SW480 (cell line): ENCODE measurements at regions not wholly inside any gene's neighbourhood (a gene's known extent, or its start where the extent isn't known, plus 50 kb on each side); places are given as distances from the start of the nearest gene placed in this dataset.
"Not testable (repeated sequence)": the region's sequence is repeated elsewhere in the genome, so short reads cannot be mapped to it uniquely, and the experiment has no call there.

Experiments used
- DNase-seq: peaks from one replicate; pipeline ENCODE4 v3.0.0-alpha.2; 2016; ENCODE audit warnings: low spot score

DNA sequence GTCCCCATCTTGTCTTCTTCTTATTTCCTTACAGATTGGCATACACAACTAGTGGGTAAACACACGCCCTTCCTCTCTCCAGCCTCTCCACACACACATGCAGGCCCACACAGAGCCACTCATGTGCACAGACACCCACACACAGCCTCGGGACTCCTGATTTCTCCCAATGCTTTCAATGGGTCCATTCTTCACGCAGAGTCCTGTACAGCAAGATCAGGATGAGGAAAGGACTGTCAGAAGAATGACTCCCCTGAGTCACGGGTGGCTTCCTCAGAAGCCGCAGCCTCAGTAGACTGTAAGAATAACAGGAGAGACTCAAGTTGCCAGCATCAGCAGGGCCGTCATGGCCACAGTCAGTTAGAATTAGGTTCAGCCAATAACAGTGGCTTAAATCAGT lies 109.1 kb upstream of the GLI2 start:
- no peak for DNase-seq

DNA sequence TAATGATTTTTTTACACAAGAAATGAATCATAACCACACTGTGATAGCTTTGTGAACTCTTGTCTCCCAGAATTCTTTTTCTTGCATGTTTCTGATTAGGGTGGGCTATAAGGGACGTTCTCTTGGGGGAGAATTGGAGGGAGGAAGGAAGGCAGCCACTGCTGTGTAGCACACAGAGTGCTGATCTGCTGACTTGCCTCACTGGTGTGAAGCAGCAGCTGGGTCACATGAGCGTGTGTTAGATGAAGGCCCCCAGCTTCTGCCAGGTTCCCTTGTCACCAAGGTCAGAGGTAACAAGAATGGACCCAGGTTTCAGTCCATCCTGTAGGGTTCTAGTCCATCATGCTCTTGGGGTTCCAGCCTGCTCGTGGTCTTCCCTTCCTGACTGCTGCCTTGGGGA lies 107.4 kb upstream of the GLI2 start:
- DNase-seq, result no peak

DNA sequence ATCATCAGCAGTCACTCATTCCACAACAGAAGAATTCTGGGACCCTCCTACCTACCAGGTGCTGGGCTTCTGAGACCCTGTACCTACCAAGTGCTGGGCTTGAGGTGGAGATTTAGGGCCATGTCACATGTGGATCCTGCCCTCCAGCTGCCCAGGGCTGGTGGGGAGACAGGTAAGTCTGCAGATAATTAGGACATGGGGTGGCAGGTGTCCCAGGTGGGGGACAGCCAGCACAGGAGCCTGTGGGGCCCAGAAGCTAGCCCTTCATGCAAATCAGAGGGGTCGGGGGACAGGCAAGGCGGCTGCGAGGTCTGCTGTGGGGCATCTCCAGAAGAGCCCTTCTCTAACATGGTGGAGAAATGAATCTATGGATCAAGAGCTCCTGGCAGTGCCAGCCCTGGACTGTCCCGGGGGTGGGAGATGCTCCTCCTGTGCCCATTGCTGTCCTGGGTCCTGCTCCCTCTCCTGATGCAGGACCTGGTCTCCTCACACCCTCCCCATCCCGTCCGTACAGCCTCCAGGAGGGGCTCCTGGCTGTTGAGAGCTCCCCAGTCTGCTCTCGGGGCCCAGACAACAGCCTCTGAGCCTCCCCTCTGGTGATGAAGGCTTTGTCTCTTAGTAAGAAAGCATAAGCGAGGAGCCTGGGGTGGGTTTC lies 106.3 kb upstream of the GLI2 start:
- no peak for DNase-seq

DNA sequence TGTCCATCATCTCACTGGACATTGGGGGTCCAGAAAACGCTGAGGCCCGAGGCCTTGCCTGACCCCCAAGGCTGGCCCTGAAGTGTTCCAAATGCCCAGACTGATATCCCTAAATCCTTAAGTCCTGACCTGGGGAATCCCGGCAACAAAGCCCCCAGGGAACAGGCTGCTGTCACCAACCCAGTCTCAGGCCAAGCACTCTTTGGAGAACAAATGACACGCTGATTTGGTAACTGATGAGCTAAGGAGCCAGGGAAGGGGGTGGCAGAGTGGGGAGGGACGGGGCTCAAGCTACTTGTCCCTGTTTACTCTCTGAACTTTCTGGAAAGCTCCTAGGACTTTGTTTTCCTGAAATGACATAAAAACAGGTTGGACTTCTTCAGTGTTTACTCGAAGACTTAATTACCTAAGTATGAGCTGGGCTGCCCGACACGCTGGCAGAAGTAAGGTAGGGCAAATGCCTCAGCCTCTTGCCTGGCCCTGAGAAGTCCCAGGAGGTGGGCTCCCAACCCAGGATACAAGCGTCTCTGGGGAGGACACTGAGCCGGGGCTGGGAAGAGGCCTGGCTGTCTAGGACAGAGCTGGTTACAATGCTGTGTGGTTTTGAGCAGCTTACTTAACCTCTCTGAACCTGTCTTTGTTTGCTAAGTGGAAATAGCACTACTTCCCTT lies 105.5 kb upstream of the GLI2 start:
- no peak for DNase-seq

DNA sequence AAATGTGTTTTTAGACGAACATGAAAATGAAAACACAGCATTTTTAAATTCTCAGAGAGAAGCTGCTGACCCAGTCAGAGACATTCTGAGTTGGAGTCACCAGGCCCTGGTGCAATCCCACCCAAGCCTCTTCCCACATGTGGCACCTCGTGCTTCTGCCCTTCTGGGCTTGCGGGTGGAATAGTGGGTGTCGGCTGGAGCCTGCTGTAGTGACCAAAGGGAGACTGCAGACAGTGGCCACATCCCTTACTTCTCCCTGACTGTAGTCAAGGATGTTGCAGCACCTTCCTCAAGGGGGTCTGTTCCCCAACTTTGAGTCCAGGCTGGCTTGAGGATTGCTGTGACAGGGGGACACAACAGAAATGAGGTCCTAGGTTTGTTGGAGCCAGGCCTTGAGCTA lies 104.4 kb upstream of the GLI2 start:
- no peak for DNase-seq

DNA sequence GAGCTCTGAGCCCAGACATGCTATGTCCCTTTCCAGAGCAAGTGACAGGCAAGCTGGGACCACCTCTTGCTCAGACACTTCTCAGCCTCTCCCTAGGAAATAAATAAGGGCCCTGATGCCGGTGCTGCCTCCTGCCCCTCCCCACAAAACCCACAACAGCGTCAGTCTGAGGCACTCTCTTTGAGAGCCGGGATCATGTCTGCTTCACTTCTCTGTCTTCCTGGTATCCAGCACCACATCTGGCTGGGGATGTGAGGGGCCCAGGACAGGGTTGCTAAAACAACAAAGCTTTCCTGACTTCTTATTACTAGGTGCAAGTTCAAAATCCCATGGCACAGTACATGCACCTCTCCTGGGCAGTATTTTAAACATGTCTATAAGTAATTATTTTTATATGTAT lies 103.9 kb upstream of the GLI2 start:
- DNase-seq, result no peak

DNA sequence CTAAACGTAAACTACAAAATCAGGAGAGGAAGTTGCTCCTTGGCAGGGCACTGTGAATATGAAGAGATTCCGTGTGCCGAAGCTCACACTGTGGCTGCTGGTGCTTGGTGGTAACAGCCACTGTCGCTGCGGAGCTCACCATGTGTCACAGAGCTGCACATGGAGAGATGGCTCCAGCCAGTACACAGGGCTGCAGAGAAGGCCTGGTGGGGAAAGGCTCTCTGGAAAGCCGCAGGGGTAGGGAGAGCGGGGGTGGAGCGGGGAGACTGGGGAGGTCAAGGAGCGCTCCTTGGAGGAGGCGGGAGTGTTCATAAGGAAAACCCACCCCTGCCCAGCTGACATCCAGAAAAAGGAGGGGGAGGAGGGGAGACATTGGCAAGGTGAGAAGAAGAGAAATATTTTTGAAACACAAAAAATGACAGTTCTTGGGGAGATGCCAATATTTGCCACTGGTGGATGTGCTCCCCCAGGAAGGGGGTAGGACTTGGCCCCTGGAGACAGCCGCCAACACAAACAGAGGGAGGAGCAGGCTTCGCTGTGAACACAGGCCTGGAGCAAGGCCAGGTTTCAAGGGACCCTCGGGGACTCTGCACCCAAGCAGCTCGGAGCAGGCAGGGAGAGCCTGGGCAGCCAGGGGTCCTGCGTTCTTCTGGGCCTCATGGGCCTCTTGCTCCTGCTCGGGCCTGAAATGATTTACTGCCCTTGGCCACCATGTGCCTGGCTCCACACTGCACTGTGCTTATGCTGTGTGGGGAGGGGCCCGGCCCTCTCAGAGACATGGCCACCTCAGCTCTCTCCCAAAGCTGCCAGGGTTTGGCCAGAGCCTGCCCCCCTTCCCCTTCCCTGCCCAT lies 102.6 kb upstream of the GLI2 start:
- no peak for DNase-seq

DNA sequence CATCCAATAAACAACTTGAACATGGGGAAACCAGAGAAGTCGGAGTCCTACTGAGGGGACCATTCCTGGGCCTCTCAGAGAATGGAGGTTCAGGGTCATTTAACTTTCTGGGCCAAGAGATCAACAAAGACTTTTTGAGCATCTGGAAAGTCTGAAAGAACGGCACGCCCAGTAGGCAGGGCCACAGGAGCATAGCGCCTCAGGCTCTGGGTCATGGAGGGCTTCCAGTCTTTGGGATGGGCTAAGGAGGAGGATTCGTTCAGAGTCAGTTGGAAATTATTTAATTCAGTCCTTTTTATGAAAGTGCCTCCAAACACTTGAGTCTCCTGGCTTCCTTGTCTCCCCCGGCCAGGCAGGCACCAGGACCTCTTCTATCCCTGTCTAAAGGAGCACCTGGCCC lies 101.1 kb upstream of the GLI2 start:
- no peak for DNase-seq

DNA sequence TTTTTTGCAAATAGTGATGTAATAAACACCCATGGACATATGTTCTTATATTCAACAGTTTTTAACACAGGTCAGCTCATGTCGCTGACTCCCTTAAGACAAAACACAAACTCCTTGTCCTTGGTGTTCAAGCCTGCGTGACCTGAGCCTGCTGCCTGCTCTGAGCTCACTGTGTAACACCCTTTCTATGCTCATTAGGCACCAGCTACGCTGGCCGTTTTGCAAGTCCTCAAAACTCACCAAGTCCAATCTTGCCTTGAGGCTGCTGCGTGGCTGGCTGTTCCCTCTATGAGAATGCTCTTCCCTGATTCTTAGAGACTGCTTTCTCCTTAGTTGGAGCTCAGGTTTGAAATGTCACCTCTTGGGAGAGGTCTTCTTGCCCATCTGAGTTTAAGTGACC lies 100.5 kb upstream of the GLI2 start:
- DNase-seq, result no peak

DNA sequence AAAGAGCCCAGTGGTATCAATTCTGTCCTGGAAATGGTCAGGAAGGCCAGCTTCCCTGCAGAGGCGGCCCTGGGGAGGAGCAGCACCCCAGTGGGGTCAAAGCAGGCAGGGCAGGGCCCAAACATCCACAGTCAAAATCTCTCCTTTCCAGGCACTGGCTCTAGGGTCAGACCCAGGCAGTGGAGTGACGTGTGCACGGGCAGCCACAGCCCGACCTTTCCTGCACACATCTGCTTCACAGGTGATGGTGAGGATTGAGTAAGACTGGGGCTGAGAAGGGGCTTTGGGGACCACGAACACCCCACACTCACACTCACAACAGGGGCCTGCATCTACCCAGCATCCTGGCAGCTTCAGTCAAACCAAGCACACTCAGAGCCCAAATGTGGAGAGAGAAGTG lies 97.8 kb upstream of the GLI2 start:
- DNase-seq, result no peak

DNA sequence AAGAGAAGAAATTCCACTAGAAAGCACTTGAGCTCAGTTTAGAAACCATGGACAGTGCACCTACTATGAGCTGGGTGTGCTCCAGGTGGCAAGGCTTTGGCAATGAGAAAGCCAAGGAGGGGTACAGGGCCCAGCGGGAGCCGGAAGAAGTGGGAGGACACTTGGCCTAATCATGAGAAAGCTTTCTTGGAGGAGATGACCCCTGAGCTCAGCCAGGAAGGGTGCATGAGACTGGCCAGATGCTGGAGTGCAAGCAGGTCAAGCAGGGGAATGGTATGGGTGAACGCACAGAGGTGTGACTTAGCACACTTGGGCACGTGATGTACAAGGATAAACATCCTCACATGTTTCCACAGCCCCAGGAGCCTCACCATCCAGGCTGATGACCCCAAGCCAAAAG lies 97.2 kb upstream of the GLI2 start:
- no peak for DNase-seq

DNA sequence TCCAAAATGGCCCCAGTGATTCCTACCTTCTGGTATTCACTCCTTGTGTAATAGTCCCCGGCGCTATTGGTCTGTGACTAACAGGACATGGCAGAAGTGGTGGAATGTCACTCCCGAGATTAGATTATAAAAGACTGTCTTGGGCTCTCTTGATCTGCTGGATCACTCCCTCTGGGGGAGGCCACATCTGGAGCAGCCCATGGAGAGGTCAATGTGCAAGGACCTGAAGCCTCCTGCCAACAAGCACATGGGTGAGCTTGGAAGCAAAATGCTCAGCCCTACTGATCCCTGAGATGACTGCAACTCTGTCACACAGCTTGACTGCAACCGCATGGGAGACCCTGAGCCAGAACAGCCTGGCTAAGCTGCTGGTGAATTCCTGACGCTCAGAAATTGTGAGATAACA lies 94.3 kb upstream of the GLI2 start:
- DNase-seq, result no peak

DNA sequence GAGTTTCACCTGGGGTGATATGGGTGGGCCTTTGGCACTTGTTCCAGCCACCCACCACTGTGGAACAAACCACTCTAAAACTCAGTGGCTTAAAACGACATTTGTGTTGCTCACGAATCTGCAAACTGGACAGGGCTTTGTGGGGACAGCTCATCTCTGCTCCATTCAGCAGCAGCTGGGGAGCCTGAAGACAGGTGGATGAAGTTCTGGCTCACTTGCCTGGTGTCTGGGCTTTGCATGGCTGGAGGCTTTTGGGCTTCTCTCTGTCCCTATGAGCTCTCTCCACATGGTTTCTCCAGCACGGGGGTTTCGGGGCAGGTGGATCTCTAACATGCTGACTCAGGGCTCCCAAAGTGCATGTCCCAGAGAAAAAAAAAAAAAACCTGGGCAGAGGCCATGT lies 93.0 kb upstream of the GLI2 start:
- DNase-seq, result no peak

DNA sequence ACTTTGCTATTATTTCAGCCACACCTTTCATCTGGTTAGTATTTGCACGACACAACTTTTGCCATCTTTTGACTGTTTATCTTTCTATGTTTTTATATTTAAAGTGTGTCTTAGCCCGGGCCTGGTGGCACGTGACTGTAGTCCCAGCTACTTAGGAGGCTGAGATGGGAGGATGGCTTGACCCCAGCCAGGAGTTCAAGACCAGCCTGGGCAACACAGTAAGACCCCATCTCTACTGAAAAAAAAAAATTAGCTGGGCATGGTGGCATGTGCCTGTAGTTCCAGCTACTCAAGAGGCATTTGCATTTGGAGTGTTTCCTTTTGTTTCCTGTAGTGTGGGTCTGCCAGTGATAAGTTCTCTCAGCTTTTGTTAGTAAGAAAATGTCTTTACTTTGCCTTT lies 88.7 kb upstream of the GLI2 start:
- no peak for DNase-seq

DNA sequence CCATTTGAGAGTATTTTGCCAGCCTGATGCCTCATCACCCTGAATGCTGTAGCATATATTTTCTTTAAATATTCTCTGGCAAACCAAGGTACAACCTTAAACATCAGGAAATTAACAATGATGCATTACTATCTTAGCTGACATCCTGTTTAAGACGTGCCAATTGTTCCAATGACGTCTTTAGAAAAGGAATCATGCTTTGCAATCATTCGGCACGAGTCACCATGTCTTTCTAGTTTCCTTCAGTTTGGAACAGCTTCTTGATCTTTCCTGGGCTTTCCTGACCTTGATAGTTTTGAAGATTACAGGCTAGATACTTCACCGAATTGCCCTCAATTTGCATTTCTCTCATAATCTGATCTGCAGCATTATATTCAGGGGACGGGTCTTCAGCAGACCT lies 88.2 kb upstream of the GLI2 start:
- no peak for DNase-seq

DNA sequence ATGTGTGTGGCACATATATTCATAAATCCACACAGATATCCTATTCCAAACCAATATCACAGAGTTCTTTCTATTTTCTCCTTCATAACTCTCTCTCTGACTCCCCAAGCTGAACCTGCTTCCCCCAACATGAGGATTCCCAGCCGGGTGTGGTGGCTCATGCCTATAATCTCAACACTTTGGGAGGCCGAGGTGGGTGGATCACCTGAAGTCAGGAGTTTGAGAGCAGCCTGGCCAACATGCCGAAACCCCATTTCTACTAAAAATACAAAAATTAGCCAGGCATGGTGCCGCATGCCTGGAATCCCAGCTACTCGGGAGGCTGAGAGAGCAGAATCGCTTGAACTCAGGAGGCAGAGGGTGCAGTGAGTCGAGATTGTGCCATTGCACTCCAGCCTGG lies 86.3 kb upstream of the GLI2 start:
- DNase-seq, result not testable (repeated sequence)

DNA sequence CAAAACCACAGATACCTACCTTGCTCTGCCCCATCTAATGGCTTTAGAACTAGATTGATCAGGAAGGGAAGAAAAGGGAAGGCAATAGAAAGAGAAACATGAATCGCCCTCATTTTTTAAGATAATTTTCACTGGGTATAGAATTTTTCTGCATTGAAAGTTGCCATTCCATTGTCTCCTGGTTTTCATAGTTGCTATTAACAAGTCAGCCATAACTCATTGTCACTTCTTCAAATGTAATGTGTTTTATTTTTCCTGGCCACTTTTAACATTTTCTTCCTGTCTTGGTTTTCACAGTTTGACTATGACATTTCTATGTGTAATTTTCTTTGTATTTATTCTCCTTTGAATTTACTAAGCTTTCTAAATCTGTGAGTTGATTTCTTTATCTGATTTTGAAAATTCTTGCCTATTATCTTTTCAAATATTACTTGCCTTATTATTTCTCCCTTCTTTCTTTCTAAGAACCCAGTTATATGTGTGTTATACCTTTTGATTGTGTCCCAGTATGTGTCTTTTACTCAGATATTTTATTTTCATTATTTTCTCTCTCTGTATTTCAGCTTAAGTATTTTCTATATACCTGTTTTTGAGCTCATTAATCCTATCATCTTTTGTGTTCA lies 85.5 kb upstream of the GLI2 start:
- peak; percentile 48 for DNase-seq

DNA sequence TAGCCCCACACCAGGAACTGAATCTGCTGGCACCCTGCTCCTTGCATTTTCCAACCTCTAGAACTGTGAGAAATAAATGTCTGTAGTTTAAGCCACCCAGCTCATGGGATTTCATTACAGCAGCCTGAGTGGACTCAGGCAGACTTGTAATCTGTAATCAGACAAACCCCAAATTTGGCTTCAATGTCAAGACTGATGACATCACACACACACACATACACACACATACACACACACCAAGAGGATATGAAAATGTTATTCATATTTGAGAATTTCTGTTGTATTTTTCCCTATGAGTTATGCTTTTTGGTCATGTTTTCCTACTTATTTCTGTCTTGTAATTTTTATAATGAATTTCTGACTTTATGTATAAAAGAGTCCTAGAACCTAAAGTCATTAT lies 83.8 kb upstream of the GLI2 start:
- DNase-seq, result no peak

DNA sequence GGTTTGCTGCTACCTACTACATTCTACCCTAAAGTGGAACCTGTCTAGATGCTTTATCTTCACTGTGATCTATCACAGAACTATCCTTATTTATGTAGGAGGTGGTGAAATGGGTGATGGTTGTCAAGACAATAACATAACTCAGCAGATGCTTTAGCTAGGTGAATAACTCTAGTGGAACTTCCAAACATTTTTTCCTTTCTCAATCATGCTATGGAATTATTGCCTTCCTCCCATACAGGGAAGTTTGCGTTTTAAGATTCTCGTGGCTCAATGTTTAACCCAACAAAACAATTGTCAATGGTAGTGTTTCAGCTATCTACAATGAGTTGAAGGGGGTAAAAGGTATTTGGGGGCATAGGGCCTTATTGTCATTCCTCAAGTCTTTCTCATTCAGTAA lies 82.6 kb upstream of the GLI2 start:
- DNase-seq, result no peak

DNA sequence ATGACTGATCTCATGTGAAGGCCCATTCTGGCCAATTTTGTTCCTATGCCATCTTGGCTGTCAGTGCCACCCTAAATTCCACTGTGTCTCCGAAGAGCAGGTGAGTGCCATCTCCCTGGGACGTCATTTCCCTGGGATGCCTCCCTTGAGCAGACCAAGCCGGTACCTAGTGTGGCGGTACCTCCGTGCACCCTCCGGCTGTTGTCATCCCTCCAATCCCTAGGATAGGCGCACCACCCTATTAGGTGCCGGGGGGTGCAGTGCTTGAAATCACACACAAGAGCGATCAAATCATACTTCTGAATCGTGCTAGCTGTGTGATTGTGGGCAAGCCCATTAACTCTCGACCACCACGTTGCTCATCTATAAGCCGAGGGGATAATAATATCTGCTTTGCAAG lies 81.8 kb upstream of the GLI2 start:
- no peak for DNase-seq

DNA sequence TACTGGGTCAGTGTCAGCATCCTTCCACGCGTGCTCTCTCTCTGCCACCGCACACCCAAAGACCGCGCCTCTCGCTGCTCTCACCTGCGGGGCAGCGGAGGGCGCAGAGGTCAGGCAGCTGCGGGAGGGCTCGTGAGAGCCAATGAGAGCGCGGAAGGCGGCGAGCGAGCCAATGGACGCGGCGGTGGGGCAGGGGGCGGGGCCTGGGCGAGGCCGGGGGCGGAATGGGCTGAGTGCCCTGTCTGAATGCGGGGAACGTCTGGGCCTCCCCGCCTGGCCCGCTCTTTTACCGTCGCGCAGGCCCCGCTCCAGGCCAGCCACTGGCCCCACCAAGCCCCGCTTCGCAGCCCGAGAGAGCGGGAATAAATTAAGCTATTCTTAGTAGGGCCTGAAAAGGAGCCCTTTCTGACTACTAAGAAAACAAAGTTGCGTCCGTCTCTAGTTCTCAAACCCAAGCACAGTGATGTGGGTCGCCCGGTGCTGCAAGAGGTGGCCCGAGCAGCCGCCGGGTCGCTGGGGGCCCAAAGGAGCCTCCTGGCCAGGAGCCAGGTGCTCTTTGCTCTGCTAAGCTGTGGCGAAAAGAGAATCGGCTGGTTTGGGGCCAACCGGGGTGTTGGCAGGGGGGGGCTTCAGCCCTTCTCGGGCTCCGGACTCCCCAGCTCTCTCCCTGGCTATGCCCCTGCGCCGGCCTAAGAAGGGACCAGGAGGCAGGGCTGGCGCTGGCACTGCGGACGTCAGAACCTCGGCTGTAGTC lies 81.1 kb upstream of the GLI2 start:
- no peak for DNase-seq

DNA sequence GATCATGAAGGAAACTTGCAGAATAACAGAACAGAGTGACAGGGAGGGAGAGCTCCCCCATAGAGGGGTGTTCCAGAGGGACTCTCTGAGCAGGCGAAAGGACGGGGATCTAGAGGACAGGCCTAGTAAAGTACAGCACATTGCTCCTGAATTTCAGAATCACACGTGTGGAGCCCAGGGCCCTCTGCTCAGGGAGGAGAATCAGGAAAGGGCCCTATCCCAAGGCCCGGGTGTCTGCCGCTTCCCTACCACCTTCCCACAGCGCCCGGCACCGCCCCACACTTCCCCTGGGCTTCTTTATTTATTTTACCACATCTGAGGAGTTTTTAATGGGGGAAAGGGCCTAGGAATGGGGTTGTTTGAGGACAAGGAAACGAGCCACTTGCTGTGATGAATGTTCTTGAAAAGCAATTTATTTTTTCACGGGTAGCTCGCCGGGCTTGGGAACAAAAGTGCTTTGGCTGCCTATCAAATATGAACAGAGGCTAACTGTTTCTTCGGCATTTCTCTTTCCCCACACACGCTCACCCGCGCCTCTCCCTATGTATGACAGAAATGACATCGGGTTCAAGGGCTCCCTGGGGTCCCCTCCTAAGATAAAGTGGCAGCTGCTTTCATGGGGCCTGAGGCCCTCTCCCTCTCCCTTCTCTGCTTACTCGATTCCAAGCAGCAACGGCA lies 79.3 kb upstream of the GLI2 start:
- DNase-seq, result no peak
